NCI-H2029 treated with DMSO at 0.1 percent for 48 hours (cell line): ENCODE measurements at regions not wholly inside any gene's neighbourhood (a gene's known extent, or its start where the extent isn't known, plus 50 kb on each side); places are given as distances from the start of the nearest gene placed in this dataset.
"Not testable (repeated sequence)": the region's sequence is repeated elsewhere in the genome, so short reads cannot be mapped to it uniquely, and the experiment has no call there.

Experiments
- DNase-seq: peaks from one replicate; lab custom pipeline; 2025; lab: John Stamatoyannopoulos, UW

DNA sequence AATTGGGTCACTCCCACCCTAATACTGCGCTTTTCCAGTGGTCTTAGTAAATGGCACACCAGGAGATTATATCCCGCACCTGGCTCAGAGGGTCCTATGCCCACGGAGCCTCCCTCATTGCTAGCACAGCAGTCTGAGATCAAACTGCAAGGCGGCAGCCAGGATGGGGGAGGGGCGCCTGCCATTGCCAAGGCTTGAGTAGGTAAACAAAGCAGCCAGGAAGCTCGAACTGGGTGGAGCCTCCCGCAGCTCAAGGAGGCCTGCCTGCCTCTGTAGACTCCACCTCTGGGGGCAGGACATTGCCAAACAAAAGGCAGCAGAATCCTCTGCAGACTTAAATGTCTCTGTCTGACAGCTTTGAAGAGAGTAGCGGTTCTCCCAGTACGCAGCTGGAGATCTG, 52.4 kb upstream of the PMPCB start:
- DNase-seq: peak; percentile 6

DNA sequence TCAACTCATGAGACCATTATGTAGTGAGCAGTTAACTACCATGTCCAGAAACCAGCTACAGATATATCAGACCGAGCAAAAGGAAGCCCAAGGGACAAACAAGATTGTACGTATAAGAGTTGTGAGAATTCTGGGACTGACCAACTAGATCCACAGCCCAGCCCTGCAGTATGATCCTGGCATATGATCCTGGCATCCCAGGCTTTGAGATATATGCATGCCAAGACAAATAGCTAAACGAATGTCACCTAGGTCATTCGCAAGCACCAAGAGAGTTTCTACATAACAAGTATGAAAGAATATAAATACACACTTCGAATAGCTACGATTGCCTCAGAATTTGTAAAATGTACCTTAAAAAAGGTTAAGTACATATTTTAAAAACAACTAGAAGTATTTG, 56.4 kb upstream of the PMPCB start:
- no peak for DNase-seq

- not testable (repeated sequence) for DNase-seq
Measured at GRCh38 chr7:103235824-103236223, 61.4 kb upstream of the PMPCB start.

DNA sequence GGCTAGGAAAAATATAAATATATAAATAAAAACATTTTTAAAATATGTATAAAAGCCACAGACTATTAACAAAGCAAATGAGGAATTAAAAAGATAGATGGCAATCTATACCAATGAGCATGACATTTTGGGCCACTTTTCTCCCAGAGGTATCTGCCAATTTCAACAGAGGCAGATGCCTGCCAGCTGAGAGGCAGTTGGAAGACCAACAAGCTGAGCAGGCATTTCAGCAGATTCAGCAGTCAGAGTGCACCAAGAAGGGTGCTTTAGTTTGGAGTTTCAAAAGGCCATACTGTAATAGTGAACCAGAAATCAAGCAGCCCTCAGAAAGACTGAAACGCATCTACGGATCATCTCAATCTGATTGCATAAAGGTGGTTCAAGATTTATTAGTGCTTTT, 62.4 kb upstream of the PMPCB start:
- not testable (repeated sequence) for DNase-seq

DNA sequence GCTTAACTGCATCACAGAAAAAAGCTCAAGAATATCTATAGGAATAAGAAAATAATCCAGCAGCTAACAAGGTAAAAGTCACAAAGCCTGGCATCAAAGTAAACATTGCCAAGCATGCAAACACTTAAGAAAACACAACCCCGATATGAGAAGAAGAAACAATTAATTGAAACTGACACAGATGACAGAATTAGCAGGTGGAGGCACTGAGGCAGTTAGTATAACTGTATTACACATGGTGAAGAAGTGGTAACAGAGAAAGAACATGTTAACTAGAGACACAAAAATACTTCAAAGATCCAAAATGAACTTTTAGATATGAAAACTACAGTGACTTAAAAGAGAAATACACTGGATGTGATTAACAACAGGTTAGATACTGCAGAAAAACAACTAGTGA, 69.4 kb upstream of the PMPCB start:
- not testable (repeated sequence) for DNase-seq

DNA sequence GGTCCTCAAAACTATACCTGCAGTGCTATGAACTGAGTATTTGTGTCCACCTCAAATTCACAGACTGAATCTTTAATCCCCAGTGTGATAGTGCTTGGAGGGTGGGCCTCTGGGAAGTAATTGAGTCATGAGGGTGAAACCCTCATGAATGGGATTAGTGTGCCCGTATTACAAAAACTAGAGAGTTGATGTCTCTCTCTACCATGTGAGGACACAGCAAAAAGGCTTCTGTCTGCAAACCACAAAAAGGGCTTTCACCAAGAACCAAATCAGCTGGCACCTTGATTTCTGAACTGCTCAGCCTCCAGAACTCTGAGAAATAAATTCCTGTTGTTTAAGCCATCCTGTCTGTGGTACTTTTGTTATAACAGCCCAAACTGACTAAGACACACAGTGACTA, 71.4 kb upstream of the PMPCB start:
- DNase-seq: not testable (repeated sequence)

GRCh38 chr7:103223065-103223464, 74.2 kb upstream of the NAPEPLD start:
- DNase-seq: not testable (repeated sequence)

- not testable (repeated sequence) for DNase-seq
Measured at GRCh38 chr7:103211049-103211448, 62.1 kb upstream of the NAPEPLD start.

- not testable (repeated sequence) for DNase-seq
Measured at GRCh38 chr7:103199191-103199590, 50.3 kb upstream of the NAPEPLD start.
